ENCODE measurements at regions not wholly inside any gene's neighbourhood (a gene's known extent, or its start where the extent isn't known, plus 50 kb on each side); places are given as distances from the start of the nearest gene placed in this dataset.
"Not testable (repeated sequence)": the region's sequence is repeated elsewhere in the genome, so short reads cannot be mapped to it uniquely, and the experiment has no call there.

- ATAC-seq (peak; percentile 99 to 100), DNase-seq (peak; percentile 89)
- intact Hi-C loops (cut with DNase I): loop anchor here in 1 of 2 donors (2.0 to 5.0 kb wide), 2 partner anchors 92 to 132 kb away; no protein-coding TSS in a partner anchor
Observed at GRCh38 chr5:157948738-157949410, 89.9 kb upstream of the CLINT1 start.

- intact Hi-C loops (cut with DNase I): loop anchor here in 1 of 2 donors (5.0 kb wide), 1 partner anchor 130 kb away; no protein-coding TSS in a partner anchor
- no peak for ATAC-seq
- DNase-seq: no peak
Observed at GRCh38 chr5:157947156-157947555, 88.2 kb upstream of the CLINT1 start.

- not testable (repeated sequence) for DNase-seq, ATAC-seq
- intact Hi-C loops (cut with DNase I): loop anchor here in 1 of 2 donors (5.0 kb wide), 1 partner anchor 129 kb away; no protein-coding TSS in a partner anchor
Observed at GRCh38 chr5:157945822-157946221, 86.9 kb upstream of the CLINT1 start.

- no peak for DNase-seq
- ATAC-seq: no peak
- intact Hi-C loops (cut with DNase I): loop anchor here in 1 of 2 donors (5.0 kb wide), 1 partner anchor 128 kb away; no protein-coding TSS in a partner anchor
Observed at GRCh38 chr5:157944938-157945337, 86.0 kb upstream of the CLINT1 start.

- no peak for DNase-seq
- ATAC-seq: no peak
- intact Hi-C loops (cut with DNase I): no loop called here
Observed at GRCh38 chr5:157944077-157944633, 85.2 kb upstream of the CLINT1 start.

GRCh38 chr5:157942595-157942994 is 83.7 kb upstream of the CLINT1 start:
- DNase-seq: no peak
- intact Hi-C loops (cut with DNase I): no loop called here

GRCh38 chr5:157941616-157942015 is 82.7 kb upstream of the CLINT1 start:
- DNase-seq: no peak
- peak in 1 of 2 donors; percentile 75 for ATAC-seq
- intact Hi-C loops (cut with DNase I): no loop called here

More at GRCh38 chr5:157942595-157942994, 83.7 kb upstream of the CLINT1 start:
- ATAC-seq: no peak

GRCh38 chr5:157938101-157938500 is 79.2 kb upstream of the CLINT1 start:
- DNase-seq; ATAC-seq; intact Hi-C loops (cut with DNase I): not testable (repeated sequence)

- DNase-seq; intact Hi-C loops (cut with DNase I); ATAC-seq: not testable (repeated sequence)
Observed at GRCh38 chr5:157936776-157937501, 78.0 kb upstream of the CLINT1 start.

- DNase-seq (no peak), ATAC-seq (no peak)
- intact Hi-C loops (cut with DNase I): no loop called here
Observed at GRCh38 chr5:157934600-157934999, 75.7 kb upstream of the CLINT1 start.

- DNase-seq: no peak
- no peak for ATAC-seq
- intact Hi-C loops (cut with DNase I): no loop called here
Observed at GRCh38 chr5:157933005-157933404, 74.1 kb upstream of the CLINT1 start.

GRCh38 chr5:157930710-157931109 is 71.8 kb upstream of the CLINT1 start:
- DNase-seq (peak; percentile 55), ATAC-seq (peak in 1 of 2 donors; percentile 56)
- intact Hi-C loops (cut with DNase I): no loop called here

- ATAC-seq: no peak
- DNase-seq: no peak
- intact Hi-C loops (cut with DNase I): no loop called here
Observed at GRCh38 chr5:157926977-157927376, 68.0 kb upstream of the CLINT1 start.

GRCh38 chr5:157925786-157926671 is 67.1 kb upstream of the CLINT1 start:
- ATAC-seq: peak in 1 of 2 donors; percentile 29
- no peak for DNase-seq
- intact Hi-C loops (cut with DNase I): no loop called here

GRCh38 chr5:157924931-157925729 is 66.2 kb upstream of the CLINT1 start:
- ATAC-seq: peak in 1 of 2 donors; percentile 78
- intact Hi-C loops (cut with DNase I): no loop called here

GRCh38 chr5:157924490-157924889 is 65.5 kb upstream of the CLINT1 start:
- intact Hi-C loops (cut with DNase I): no loop called here
- no peak for ATAC-seq
- no peak for DNase-seq

More at GRCh38 chr5:157924931-157925729, 66.2 kb upstream of the CLINT1 start:
- DNase-seq: no peak

GRCh38 chr5:157923765-157924164 is 64.8 kb upstream of the CLINT1 start:
- no peak for ATAC-seq
- intact Hi-C loops (cut with DNase I): no loop called here
- DNase-seq: no peak

GRCh38 chr5:157922026-157922425 is 63.1 kb upstream of the CLINT1 start:
- no peak for ATAC-seq
- no peak for DNase-seq
- intact Hi-C loops (cut with DNase I): no loop called here

Data from left cardiac atrium (tissue), 4 donors.